ENCODE measurements at regions not wholly inside any gene's neighbourhood (a gene's known extent, or its start where the extent isn't known, plus 50 kb on each side); places are given as distances from the start of the nearest gene placed in this dataset.
"Not testable (repeated sequence)": the region's sequence is repeated elsewhere in the genome, so short reads cannot be mapped to it uniquely, and the experiment has no call there.

GRCh38 chr4:81806485-81806884, 334.8 kb upstream of the RASGEF1B start:
- DNase-seq, result no peak

DNA sequence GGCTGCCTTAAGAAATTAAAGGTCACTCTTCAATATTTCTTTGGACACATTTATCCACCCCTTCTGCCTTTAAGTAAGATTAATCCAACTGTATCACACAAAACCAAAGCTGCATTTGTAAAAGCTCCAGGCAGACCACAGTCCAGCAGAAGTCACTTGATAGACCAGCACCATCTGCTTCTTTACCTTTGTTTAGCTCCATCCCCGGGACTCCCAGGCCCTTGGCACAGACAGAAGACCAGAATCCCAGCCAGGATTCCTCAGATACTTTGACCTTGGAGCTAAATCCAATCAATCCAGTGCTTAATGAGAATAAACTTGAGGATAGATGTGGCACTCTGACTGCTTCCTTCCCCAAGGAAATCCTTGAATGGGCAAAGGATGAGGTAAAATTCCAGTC, 333.1 kb upstream of the RASGEF1B start:
- DNase-seq, result no peak

DNA sequence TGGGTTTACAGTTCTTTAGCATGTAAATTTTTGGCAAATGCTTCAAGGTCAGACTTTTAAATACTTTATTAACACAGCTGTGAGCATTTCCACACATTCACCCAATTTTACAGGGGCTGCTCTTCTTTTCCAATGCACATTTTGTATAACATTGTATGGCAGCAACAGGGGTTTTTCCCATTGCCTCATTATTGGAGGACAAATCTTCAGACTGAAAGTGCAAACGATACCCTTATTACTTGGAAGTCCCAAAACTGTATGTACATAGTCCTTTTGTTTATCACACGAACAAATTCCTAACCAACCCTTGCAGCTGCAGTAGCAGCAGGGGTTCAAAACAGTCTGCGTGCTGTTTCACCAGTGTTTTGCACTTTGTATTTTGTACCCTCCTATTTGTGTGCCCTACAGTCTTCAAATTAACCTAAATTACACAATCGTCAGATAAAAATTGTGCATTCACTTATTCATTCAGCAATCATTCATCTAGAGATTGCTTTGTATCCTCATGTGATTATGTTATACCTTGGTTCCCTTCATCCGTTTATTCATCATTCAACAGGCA, 330.7 kb upstream of the RASGEF1B start:
- no peak for DNase-seq

GRCh38 chr4:81799371-81799770, 327.7 kb upstream of the RASGEF1B start:
- no peak for DNase-seq

DNA sequence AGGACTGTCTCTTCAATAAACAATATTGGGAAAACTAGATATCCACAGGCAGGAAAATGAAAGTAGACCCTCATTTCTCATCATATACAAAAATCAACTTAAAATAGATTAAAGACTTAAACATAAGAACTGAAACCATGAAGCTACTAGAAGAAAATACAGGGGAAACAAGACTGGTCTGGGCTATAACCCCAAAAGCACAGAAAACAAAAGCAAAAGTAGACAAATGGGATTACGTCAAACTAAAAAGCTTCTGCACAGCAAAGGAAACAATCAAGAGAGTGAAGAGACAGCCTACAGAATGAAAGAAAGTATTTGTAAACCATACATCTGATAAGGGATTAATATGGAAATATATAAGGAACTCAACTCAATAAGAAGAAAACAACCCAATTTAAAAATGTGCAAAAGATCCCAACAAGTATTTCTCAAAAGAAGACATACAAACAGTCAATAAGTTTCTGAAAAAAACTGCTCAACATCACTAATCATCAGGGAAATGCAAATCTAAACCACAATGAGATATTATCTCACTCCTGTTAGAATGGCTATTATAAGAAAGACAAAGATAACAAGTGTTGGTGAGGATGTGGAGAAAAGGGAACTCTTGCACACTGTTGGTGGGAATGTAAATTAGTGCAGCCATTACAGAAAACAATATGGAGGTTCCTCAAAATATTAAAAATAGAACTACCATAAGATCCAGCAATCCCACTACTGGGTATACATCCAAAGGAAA, 325.3 kb upstream of the RASGEF1B start:
- no peak for DNase-seq

DNA sequence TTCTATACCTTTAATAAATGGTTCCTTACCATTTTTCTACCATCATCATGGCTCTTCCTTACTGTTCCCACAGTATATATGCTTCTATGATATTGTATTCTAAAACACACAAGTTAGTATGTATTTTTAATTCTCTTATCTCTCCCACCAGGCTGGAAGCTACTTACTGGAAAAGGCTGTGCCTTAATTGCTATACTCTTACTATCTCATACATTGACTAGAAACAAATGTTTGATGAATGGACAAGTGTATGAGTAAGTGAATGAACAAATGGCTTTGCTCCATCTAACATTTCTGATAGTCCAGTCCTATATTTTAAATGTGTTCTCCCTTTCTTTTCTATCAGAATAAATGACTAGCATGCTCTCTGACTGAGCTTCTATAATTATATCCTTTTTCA, 320.8 kb upstream of the RASGEF1B start:
- DNase-seq, result no peak

DNA sequence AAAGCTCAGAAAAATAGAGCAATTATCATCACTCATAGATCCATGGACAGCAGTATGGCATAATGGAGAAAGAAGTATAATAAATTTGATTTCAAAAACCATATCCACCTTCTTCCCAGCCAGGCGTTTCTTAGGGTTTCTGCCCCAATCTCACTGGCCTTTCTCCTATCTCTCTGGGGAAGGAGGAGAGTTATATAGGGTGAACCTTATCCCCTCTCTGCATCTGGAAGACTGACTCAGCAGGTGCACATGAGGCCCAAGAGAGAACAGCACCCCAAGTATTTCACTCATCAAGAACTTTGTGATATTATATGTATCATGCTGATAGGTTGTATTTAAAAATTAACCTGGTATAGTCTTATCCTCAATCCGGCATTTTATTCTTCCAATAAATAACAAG, 318.8 kb upstream of the RASGEF1B start:
- no peak for DNase-seq

GRCh38 chr4:81789741-81790399, 318.2 kb upstream of the RASGEF1B start:
- DNase-seq, result no peak

- DNase-seq, result no peak
Observed at GRCh38 chr4:81789158-81789557, 317.5 kb upstream of the RASGEF1B start.

GRCh38 chr4:81786766-81787165, 315.1 kb upstream of the RASGEF1B start:
- no peak for DNase-seq

DNA sequence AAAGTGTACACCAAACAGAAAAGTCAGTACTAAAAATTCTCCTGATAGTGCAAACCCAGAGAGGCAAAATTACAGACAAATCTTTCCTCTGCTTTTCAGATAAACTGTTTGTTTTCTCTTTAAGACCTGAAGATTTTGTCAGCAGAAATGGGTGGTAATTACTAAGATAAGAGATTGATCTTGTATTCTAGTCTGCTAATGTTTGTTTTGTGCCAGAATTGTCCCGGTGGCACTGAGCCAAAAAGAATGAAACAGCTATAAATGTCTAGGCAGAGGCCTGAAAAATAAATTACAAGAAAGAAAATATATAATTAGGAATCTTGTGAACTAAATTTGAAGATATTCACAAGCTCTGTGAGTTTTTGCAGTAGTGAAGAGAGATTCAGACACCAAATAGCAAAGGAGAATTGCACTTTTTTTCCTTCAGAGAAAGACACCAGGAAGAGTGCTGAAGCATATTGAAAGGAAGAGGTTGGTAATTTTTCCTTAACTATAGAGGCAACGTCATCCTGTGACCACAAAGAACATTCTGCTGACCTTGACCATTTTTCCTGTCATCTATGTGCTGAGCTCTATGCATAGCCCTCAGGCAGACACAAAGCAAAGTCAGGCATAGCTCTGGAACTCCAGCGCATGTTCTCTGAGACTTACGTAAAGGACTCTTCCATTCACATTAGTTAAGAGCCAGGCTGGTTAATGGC, 314.5 kb upstream of the RASGEF1B start:
- DNase-seq, result no peak

- DNase-seq, result no peak
Observed at GRCh38 chr4:81785338-81785737, 313.6 kb upstream of the RASGEF1B start.

GRCh38 chr4:81783558-81783957, 311.9 kb upstream of the RASGEF1B start:
- DNase-seq, result no peak

GRCh38 chr4:81781799-81782198, 310.1 kb upstream of the RASGEF1B start:
- no peak for DNase-seq

DNA sequence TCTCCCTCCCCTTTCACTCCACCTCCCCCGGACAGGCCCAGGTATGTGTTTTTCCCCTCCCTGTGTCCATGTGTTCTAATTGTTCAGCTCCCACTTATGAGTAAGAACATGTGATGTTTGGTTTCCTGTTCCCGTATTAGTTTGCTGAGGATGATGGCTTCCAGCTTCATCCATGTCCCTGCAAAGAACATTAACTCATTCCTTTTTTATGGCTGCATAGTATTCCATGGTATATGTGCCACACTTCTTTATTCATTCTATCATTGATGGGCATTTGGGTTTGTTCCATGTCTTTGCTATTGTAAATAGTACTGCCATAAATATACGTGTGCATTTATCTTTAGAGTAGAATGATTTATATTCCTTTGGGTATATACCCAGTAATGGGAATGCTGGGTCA, 306.0 kb upstream of the RASGEF1B start:
- not testable (repeated sequence) for DNase-seq

GRCh38 chr4:81776794-81777193, 305.1 kb upstream of the RASGEF1B start:
- no peak for DNase-seq

DNA sequence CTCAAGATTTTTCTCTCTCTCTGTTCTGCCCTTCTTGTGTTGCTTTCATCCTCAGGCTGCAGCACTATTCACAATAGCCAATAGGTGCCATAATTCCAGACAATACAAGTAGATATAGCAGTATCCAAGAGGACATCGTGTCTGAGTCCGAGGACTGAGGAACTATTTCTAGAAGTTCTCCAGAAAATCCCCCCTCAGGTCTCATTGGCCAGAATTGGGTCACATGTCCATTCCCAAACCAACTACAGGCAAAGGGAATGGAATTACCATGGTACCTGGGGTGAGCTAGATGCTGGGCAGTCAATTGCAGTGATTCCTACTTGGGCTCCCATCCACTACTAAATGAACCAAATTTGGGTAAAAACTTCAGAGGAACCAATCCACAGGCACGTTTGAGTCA, 301.9 kb upstream of the RASGEF1B start:
- DNase-seq, result no peak

DNA sequence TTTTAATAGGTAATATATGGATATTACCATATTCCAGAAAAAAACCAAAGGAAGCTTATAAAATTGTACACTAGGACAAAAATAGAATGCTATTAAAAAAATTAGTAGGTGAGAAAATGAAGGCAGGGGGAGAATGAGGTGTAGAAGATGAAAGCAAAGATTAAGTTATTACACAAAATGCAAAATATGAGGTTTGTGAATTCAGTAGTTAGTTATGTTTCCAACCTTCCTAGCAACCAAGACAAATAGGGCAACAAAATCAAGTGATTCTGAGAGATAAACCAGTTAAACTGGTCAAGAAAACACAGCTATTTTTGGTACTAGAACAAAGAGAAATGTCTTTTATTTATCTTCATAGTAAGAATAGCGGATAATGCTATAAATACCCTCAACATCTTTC, 300.0 kb upstream of the RASGEF1B start:
- no peak for DNase-seq

GRCh38 chr4:81769244-81769643, 297.5 kb upstream of the RASGEF1B start:
- DNase-seq, result no peak

- DNase-seq, result no peak
Observed at GRCh38 chr4:81758574-81759264, 287.0 kb upstream of the RASGEF1B start.

DNA sequence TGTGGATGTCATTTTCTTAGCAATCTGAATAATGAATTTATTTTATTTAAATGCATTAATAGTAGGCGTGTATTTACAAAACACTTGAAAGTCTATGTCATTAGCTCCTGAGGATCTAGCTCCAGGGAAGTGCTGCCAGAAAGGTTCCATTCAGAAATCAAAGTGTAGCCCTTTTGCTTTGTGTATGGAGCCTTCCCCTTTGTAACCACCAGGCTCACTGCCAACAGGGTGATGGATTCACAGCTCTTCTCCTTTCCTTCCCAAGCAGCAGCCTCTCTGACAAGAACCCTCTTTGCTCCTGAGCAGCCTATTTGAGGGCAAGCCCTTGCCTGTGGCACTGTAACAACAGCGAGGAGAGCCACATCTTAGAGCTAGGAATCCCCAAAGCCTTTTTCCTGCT, 286.0 kb upstream of the RASGEF1B start:
- DNase-seq, result no peak

DNA sequence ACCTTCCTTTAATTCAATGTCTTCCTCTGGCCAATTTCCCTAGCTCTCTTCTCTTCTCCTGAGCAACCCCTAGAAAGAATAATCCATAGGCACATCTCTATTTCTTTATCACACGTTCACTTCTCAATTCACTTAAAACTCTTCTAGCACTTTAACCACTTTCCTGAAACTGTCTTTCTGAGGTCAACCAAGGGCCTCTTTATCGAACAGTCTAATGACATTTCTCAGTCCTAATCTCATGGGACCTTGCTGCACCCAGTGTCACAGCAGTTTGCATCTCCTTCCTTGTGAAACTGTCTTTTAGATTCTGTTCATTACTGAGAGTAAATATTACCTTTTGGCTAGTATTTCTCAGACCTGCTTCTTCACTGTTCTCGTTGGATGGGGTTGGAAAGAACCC, 285.3 kb upstream of the RASGEF1B start:
- DNase-seq, result no peak

- DNase-seq, result no peak
Observed at GRCh38 chr4:81756042-81756441, 284.3 kb upstream of the RASGEF1B start.

Data from SHP77 treated with DMSO at 0.1 percent for 48 hours (cell line).